ENCODE measurements at regions not wholly inside any gene's neighbourhood (a gene's known extent, or its start where the extent isn't known, plus 50 kb on each side); places are given as distances from the start of the nearest gene placed in this dataset.
A peak's percentile ranks its signal among the peaks of the same experiment; 100 is the strongest.

GRCh38 chr13:112241288-112241687 is 134.9 kb upstream of the SPACA7 start:
- Histone ChIP-seq H3K27me3 (no peaks in the 10 kb centered on the region), H3K4me1 (no peaks in the 10 kb centered on the region), H3K36me3 (no peaks in the 10 kb centered on the region), H3K4me3 (no peak overlapping the region), H3K27ac (no peak overlapping the region), H3K9me3 (no peaks in the 10 kb centered on the region)
- intact Hi-C loops (cut with DNase I), result no loop called here
- TF ChIP-seq POLR2AphosphoS5 (IDR thresholded peaks at IDR 0.05; ENCODE audit: insufficient read depth in 1 of 2, low read depth in 1 of 2) (no peak), POLR2A (IDR thresholded peaks at IDR 0.05) (no peak), CTCF (IDR thresholded peaks at IDR 0.05) (no peak)
- DNase-seq (ENCODE audit: extremely low spot score in 2 of 2), result peak in 1 of 2 donors; percentile 32

- peak in 1 of 2 donors; percentile 67 for DNase-seq (ENCODE audit: extremely low spot score in 2 of 2)
- no peak overlapping the region for H3K27ac ChIP-seq
- no peaks in the 10 kb centered on the region for H3K4me1 ChIP-seq
- H3K4me3 ChIP-seq, result no peak overlapping the region
- no peaks in the 10 kb centered on the region for H3K36me3 ChIP-seq
- intact Hi-C loops (cut with DNase I), result no loop called here
- no peak for TF ChIP-seq CTCF (IDR thresholded peaks at IDR 0.05)
- TF ChIP-seq POLR2AphosphoS5 (IDR thresholded peaks at IDR 0.05; ENCODE audit: insufficient read depth in 1 of 2, low read depth in 1 of 2), result no peak
- no peak for TF ChIP-seq POLR2A (IDR thresholded peaks at IDR 0.05)
- no peaks in the 10 kb centered on the region for H3K9me3 ChIP-seq
- no peaks in the 10 kb centered on the region for H3K27me3 ChIP-seq
Observed at GRCh38 chr13:112242777-112243176, 133.4 kb upstream of the SPACA7 start.

- intact Hi-C loops (cut with DNase I), result no loop called here
- Histone ChIP-seq H3K27ac (no peak overlapping the region), H3K9me3 (no peaks in the 10 kb centered on the region), H3K36me3 (no peaks in the 10 kb centered on the region), H3K4me1 (no peaks in the 10 kb centered on the region), H3K27me3 (no peaks in the 10 kb centered on the region), H3K4me3 (no peak overlapping the region)
- peak in 1 of 2 donors; percentile 67 for DNase-seq (ENCODE audit: extremely low spot score in 2 of 2)
- no peak for TF ChIP-seq POLR2A (IDR thresholded peaks at IDR 0.05)
- no peak for TF ChIP-seq CTCF (IDR thresholded peaks at IDR 0.05)
- TF ChIP-seq POLR2AphosphoS5 (IDR thresholded peaks at IDR 0.05; ENCODE audit: insufficient read depth in 1 of 2, low read depth in 1 of 2), result no peak
Observed at GRCh38 chr13:112244061-112244460, 132.1 kb upstream of the SPACA7 start.

GRCh38 chr13:112244495-112245177 is 131.5 kb upstream of the SPACA7 start:
- Histone ChIP-seq H3K4me3 (no peak overlapping the region), H3K27ac (no peak overlapping the region), H3K9me3 (no peaks in the 10 kb centered on the region), H3K27me3 (no peaks in the 10 kb centered on the region), H3K4me1 (no peaks in the 10 kb centered on the region), H3K36me3 (no peaks in the 10 kb centered on the region)
- TF ChIP-seq POLR2AphosphoS5 (IDR thresholded peaks at IDR 0.05; ENCODE audit: insufficient read depth in 1 of 2, low read depth in 1 of 2), result no peak
- no peak for TF ChIP-seq CTCF (IDR thresholded peaks at IDR 0.05)
- TF ChIP-seq POLR2A (IDR thresholded peaks at IDR 0.05), result no peak
- intact Hi-C loops (cut with DNase I), result no loop called here
- DNase-seq (ENCODE audit: extremely low spot score in 2 of 2), result peak; percentile 47 to 67

- H3K27ac ChIP-seq, result no peak overlapping the region
- intact Hi-C loops (cut with DNase I), result no loop called here
- TF ChIP-seq CTCF (IDR thresholded peaks at IDR 0.05), result no peak
- no peak for TF ChIP-seq POLR2AphosphoS5 (IDR thresholded peaks at IDR 0.05; ENCODE audit: insufficient read depth in 1 of 2, low read depth in 1 of 2)
- TF ChIP-seq POLR2A (IDR thresholded peaks at IDR 0.05), result no peak
- H3K9me3 ChIP-seq, result no peaks in the 10 kb centered on the region
- no peaks in the 10 kb centered on the region for H3K36me3 ChIP-seq
- peak; percentile 79 to 81 for DNase-seq (ENCODE audit: extremely low spot score in 2 of 2)
- no peaks in the 10 kb centered on the region for H3K27me3 ChIP-seq
- H3K4me1 ChIP-seq, result no peaks in the 10 kb centered on the region
- no peak overlapping the region for H3K4me3 ChIP-seq
Observed at GRCh38 chr13:112245179-112245724, 130.9 kb upstream of the SPACA7 start.
